GM12891 (cell line): ENCODE measurements at regions not wholly inside any gene's neighbourhood (a gene's known extent, or its start where the extent isn't known, plus 50 kb on each side); places are given as distances from the start of the nearest gene placed in this dataset.

Experiments
- PAX5 ChIP-seq: IDR thresholded peaks from 2 replicates; pipeline ENCODE4 v1.6.1; 2011; ENCODE audit warnings: low read length, moderate library complexity, mild to moderate bottlenecking; ENCODE audit not compliant: insufficient read depth, severe bottlenecking
- POLR2A ChIP-seq: IDR thresholded peaks from 2 replicates; pipeline ENCODE4 v1.6.1; 2011; ENCODE audit warnings: low read depth, low read length, control low read depth
- POLR2AphosphoS5 ChIP-seq: IDR thresholded peaks from 2 replicates; pipeline ENCODE4 v1.6.1; 2011; ENCODE audit warnings: low read depth, low read length, control low read depth
- TAF1 ChIP-seq: IDR thresholded peaks from 2 replicates; pipeline ENCODE4 v1.6.1; 2011; ENCODE audit warnings: low read depth, low read length, control low read depth

DNA sequence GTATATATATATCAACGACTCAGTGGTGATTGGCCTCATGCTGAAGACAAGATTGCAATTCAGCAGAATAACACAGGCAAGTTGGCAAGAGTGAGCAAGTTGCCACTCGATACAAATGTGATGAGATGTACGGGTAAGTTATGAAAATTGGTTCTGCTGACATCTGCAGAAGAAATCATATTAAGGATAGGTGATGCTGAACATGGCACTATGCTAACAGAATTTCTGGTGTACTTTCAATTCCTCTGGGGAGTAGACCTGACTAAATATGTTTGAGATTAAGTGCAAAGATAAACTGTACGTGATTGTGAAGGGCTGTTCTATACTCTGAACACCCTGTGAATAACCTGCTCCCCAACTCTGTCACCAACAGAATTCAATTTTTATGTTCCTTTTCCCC lies 758.2 kb downstream of the TBC1D32 start:
- TF ChIP-seq POLR2A (no peak), POLR2AphosphoS5 (no peak), TAF1 (no peak), PAX5 (no peak)
